H1 (cell line): ENCODE measurements at regions not wholly inside any gene's neighbourhood (a gene's known extent, or its start where the extent isn't known, plus 50 kb on each side); places are given as distances from the start of the nearest gene placed in this dataset.

Experiments
- ATF3 ChIP-seq: IDR thresholded peaks from 2 replicates; pipeline ENCODE4 v1.6.1; 2011; ENCODE audit warnings: low read depth, mild to moderate bottlenecking, low read length; ENCODE audit not compliant: insufficient read depth
- CTBP2 ChIP-seq: IDR thresholded peaks from 2 replicates; pipeline ENCODE4 v1.7.0; 2011; ENCODE audit warnings: borderline replicate concordance, mild to moderate bottlenecking, moderate library complexity, mixed read lengths, low read length; ENCODE audit not compliant: insufficient read depth, insufficient read length
- CTCF ChIP-seq, 3 experiments: IDR thresholded peaks; 1 replicate in 2 of 3; 2 replicates in 1 of 3; pipeline versions ENCODE4 v1.5.1 to v1.6.1; 2011; ENCODE audit warnings: low read length in 3 of 3, mild to moderate bottlenecking in 3 of 3, inconsistent platforms in 2 of 3, low read depth in 1 of 3, moderate library complexity in 1 of 3; ENCODE audit not compliant: insufficient read depth in 1 of 3; ENCODE audit errors: control extremely low read depth in 1 of 3
- POLR2A ChIP-seq, 2 experiments: IDR thresholded peaks; 1 replicate in 1 of 2; 2 replicates in 1 of 2; pipeline ENCODE4 v1.6.1; 2011; ENCODE audit warnings: low read depth in 2 of 2, low read length in 2 of 2, mild to moderate bottlenecking in 2 of 2; ENCODE audit errors: control extremely low read depth in 1 of 2
- POLR2AphosphoS5 ChIP-seq: IDR thresholded peaks from 2 replicates; pipeline ENCODE4 v1.6.1; 2011; ENCODE audit warnings: low read depth, low read length
- ZNF274 ChIP-seq: IDR thresholded peaks from 2 replicates; pipeline ENCODE4 v1.7.0; 2012; ENCODE audit warnings: low read length, borderline replicate concordance; ENCODE audit errors: extremely low read depth

GRCh38 chr5:91888810-91889209 lies 505.7 kb upstream of the ARRDC3 start:
- TF ChIP-seq POLR2A (IDR thresholded peaks at IDR 0.05; ENCODE audit: control extremely low read depth in 1 of 2, low read depth in 2 of 2, low read length in 2 of 2) (no peak), CTCF (IDR thresholded peaks at IDR 0.05; ENCODE audit: control extremely low read depth in 1 of 3, insufficient read depth in 1 of 3, low read depth in 1 of 3, low read length in 3 of 3) (no peak), ATF3 (no peak), CTBP2 (no peak), POLR2AphosphoS5 (no peak), ZNF274 (no peak)
